ENCODE measurements at regions not wholly inside any gene's neighbourhood (a gene's known extent, or its start where the extent isn't known, plus 50 kb on each side); places are given as distances from the start of the nearest gene placed in this dataset.

DNA sequence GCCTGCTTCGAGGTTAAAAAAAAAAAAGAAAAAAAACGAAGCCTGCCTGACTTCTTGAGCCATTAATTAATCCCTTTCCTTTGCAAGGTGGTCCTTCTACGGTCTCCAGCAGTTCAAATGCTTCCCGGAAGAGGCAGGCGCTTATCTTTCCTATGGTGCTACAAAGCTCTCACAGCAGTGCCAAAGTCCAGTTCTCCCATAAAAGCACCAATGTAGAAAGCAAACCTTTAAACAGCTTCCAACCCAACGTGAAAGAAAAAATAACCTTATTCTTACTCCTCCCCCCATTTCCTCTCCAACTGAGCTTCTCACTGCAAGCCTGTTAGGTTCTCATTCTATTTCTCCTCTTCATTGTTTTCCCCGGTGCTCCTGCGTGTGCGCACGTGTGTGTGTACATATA is 317.4 kb upstream of the SOX11 start:
- H3K27me3 ChIP-seq (ENCODE audit: control insufficient read depth, insufficient read depth, low read length) = no peaks in the 10 kb centered on the region
- H3K36me3 ChIP-seq (ENCODE audit: control insufficient read depth, insufficient read depth, low read length) = no peaks in the 10 kb centered on the region
- TF ChIP-seq, protein P1, sequence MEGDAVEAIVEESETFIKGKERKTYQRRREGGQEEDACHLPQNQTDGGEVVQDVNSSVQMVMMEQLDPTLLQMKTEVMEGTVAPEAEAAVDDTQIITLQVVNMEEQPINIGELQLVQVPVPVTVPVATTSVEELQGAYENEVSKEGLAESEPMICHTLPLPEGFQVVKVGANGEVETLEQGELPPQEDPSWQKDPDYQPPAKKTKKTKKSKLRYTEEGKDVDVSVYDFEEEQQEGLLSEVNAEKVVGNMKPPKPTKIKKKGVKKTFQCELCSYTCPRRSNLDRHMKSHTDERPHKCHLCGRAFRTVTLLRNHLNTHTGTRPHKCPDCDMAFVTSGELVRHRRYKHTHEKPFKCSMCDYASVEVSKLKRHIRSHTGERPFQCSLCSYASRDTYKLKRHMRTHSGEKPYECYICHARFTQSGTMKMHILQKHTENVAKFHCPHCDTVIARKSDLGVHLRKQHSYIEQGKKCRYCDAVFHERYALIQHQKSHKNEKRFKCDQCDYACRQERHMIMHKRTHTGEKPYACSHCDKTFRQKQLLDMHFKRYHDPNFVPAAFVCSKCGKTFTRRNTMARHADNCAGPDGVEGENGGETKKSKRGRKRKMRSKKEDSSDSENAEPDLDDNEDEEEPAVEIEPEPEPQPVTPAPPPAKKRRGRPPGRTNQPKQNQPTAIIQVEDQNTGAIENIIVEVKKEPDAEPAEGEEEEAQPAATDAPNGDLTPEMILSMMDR (IDR thresholded peaks at IDR 0.05; ENCODE audit: insufficient read depth, low read length, severe bottlenecking) = no peak
- H3K4me3 ChIP-seq (ENCODE audit: low read depth, low read length) = no peak overlapping the region
- DNase-seq (ENCODE audit: low read depth) (no peak), FAIRE-seq (no peak)

DNA sequence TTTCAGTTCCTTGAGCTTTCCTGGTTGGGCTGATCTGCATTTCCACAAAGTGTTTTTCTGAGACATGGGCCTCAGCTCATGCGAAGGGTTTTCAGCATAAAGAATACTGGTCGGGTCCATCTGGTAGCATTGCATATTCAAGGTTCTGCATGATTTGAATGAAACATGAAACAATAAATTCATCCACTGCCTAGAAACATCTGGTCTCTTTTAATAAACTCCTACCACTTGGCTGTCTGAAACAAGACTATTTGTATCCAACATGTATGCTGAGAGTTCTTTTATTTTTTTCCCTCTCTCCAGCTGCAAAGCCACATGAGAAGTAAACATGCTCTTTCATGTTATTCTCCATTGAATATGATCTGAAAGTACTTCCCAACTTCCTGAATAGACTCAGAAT is 314.9 kb upstream of the SOX11 start:
- no peak for DNase-seq (ENCODE audit: low read depth)
- Histone ChIP-seq H3K27me3 (ENCODE audit: control insufficient read depth, insufficient read depth, low read length) (no peaks in the 10 kb centered on the region), H3K36me3 (ENCODE audit: control insufficient read depth, insufficient read depth, low read length) (no peaks in the 10 kb centered on the region), H3K4me3 (ENCODE audit: low read depth, low read length) (no peak overlapping the region)
- FAIRE-seq = no peak
- TF ChIP-seq, protein P1 (IDR thresholded peaks at IDR 0.05; ENCODE audit: insufficient read depth, low read length, severe bottlenecking) = no peak

DNA sequence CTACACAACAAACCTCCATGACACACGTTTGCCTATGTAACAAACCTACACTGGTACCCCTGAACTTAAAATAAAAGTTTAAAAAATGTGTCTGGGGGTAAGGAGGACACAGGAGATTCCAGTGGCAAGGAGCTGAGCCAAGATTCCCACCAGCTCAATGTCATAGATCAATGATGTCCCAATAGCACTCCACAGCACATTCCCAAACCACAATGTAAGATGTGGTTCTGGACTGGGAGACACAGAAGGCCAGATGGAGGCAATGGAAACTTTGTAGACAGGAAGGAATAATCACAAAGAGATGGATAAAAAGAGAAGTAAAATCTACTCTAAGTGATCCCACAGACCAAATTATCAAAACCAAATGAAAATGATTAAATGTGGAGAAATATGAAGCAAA is 312.4 kb upstream of the SOX11 start:
- Histone ChIP-seq H3K36me3 (ENCODE audit: control insufficient read depth, insufficient read depth, low read length) (no peaks in the 10 kb centered on the region), H3K4me3 (ENCODE audit: low read depth, low read length) (no peak overlapping the region), H3K27me3 (ENCODE audit: control insufficient read depth, insufficient read depth, low read length) (no peaks in the 10 kb centered on the region)
- no peak for FAIRE-seq
- TF ChIP-seq, protein P1 (IDR thresholded peaks at IDR 0.05; ENCODE audit: insufficient read depth, low read length, severe bottlenecking) = no peak
- no peak for DNase-seq (ENCODE audit: low read depth)

DNA sequence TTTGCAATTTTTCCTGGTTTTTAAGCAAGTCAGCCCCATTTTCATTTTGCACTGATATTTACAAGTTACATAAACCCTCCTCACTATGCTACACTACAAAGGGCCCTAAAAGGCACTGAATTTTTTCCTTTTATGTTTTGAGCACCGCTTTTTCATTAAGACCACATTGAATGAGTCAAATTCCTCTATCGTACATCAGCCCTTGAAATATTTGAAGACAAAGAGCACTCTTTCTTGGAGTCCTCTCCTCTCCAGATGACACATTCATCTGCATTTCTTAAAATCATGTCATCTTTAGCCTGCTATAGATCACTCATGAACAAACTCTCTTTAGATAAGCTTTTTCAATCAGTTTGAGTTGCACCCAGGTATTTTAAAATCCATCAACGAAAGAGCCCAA is 306.6 kb upstream of the SOX11 start:
- Histone ChIP-seq H3K36me3 (ENCODE audit: control insufficient read depth, insufficient read depth, low read length) (no peaks in the 10 kb centered on the region), H3K4me3 (ENCODE audit: low read depth, low read length) (no peak overlapping the region), H3K27me3 (ENCODE audit: control insufficient read depth, insufficient read depth, low read length) (no peaks in the 10 kb centered on the region)
- TF ChIP-seq, protein P1 (IDR thresholded peaks at IDR 0.05; ENCODE audit: insufficient read depth, low read length, severe bottlenecking) = no peak
- FAIRE-seq (no peak), DNase-seq (ENCODE audit: low read depth) (no peak)

DNA sequence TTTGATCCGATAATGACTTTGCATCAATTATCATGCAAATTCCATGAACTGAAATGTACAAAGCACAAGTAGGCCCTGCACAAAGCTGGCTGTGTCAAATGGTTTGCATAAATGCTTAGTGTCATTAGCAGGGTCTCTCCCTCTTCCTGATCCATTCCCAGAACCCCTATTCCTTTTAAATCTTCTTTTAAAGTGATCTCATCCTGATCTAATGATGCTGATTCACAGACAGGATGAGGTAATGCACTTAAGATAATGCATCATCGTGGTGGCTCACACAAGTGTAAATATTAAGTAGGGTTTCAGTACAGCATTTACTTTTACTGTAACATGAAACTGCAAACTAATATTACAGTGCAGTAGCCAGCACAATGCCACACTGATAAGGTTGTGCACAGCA is 304.8 kb upstream of the SOX11 start:
- Histone ChIP-seq H3K4me3 (ENCODE audit: low read depth, low read length) (no peak overlapping the region), H3K27me3 (ENCODE audit: control insufficient read depth, insufficient read depth, low read length) (no peaks in the 10 kb centered on the region), H3K36me3 (ENCODE audit: control insufficient read depth, insufficient read depth, low read length) (no peaks in the 10 kb centered on the region)
- peak; percentile 18 for DNase-seq (ENCODE audit: low read depth)
- no peak for FAIRE-seq
- TF ChIP-seq, protein P1 (IDR thresholded peaks at IDR 0.05; ENCODE audit: insufficient read depth, low read length, severe bottlenecking) = no peak

DNA sequence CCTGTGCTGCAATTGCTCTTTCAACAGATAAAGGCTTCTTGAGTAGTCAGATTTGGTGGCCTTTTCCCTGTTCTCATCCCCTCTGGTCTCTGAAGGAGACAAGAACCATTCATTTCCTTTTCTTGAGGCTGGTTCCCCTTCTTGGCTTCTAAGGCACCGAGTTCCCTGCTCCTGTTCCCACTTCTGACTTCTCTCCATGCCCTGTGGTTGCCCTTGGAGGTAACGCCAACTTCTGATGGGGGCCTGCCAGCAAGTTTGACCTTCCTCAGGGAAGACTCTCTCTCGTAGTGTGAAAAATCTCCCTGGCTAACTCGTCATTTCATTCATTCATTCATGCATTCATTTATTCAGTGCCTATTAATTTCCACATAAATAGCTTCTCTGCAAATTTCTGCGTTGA is 302.4 kb upstream of the SOX11 start:
- Histone ChIP-seq H3K36me3 (ENCODE audit: control insufficient read depth, insufficient read depth, low read length) (no peaks in the 10 kb centered on the region), H3K4me3 (ENCODE audit: low read depth, low read length) (no peak overlapping the region), H3K27me3 (ENCODE audit: control insufficient read depth, insufficient read depth, low read length) (no peaks in the 10 kb centered on the region)
- TF ChIP-seq, protein P1 (IDR thresholded peaks at IDR 0.05; ENCODE audit: insufficient read depth, low read length, severe bottlenecking) = no peak
- DNase-seq (ENCODE audit: low read depth) (no peak), FAIRE-seq (no peak)
